ENCODE measurements at regions not wholly inside any gene's neighbourhood (a gene's known extent, or its start where the extent isn't known, plus 50 kb on each side); places are given as distances from the start of the nearest gene placed in this dataset.

GRCh38 chr5:99587983-99588382, 659.2 kb upstream of the CHD1 start:
- TF ChIP-seq CTCF (IDR thresholded peaks at IDR 0.05; ENCODE audit: borderline replicate concordance, extremely low read depth, low read length, poor library complexity, severe bottlenecking), result no peak
- no peak for TF ChIP-seq EZH2 (IDR thresholded peaks at IDR 0.05; ENCODE audit: borderline replicate concordance, low read depth, low read length, severe bottlenecking)
